HL-60 (cell line): ENCODE measurements at regions not wholly inside any gene's neighbourhood (a gene's known extent, or its start where the extent isn't known, plus 50 kb on each side); places are given as distances from the start of the nearest gene placed in this dataset.

Source experiments
- GABPA ChIP-seq: IDR thresholded peaks from 2 replicates; pipeline ENCODE4 v1.6.1; 2012; ENCODE audit warnings: low read depth
- POLR2AphosphoS5 ChIP-seq: IDR thresholded peaks from 2 replicates; pipeline ENCODE4 v1.6.1; 2012; ENCODE audit warnings: low read depth
- SPI1 ChIP-seq: IDR thresholded peaks from 2 replicates; pipeline ENCODE4 v1.6.1; 2012; ENCODE audit warnings: low read depth, mild to moderate bottlenecking, borderline replicate concordance
- TF ChIP-seq, protein P1 (sequence below): IDR thresholded peaks from one replicate; pipeline ENCODE4 v1.5.1; 2011; ENCODE audit warnings: low read length, control low read depth, inconsistent platforms; ENCODE audit not compliant: insufficient read depth
- TF ChIP-seq, protein P2 (sequence below): IDR thresholded peaks from 2 replicates; pipeline ENCODE4 v1.6.1; 2012; ENCODE audit warnings: low read depth; ENCODE audit not compliant: insufficient replicate concordance

DNA sequence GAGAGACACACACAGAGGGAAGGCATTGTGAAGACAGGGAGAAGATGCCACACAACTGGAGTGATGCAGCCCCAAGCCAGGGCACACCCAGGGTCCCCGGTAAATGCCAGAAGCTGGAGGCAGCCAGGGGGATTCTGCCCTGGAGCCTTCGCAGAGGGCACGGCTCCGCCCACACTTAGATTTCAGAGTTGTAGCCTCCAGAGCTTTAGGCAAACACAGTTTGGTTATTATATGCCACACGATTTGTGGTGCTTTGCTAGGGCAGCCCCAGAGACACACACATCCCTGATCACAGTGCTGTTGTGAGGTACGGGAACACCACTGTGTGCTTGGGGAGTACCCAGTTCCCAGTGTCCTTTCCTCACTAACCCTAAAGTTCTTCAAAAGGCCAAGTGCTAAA, 280.6 kb downstream of the SMOC2 start:
- TF ChIP-seq, protein P1, sequence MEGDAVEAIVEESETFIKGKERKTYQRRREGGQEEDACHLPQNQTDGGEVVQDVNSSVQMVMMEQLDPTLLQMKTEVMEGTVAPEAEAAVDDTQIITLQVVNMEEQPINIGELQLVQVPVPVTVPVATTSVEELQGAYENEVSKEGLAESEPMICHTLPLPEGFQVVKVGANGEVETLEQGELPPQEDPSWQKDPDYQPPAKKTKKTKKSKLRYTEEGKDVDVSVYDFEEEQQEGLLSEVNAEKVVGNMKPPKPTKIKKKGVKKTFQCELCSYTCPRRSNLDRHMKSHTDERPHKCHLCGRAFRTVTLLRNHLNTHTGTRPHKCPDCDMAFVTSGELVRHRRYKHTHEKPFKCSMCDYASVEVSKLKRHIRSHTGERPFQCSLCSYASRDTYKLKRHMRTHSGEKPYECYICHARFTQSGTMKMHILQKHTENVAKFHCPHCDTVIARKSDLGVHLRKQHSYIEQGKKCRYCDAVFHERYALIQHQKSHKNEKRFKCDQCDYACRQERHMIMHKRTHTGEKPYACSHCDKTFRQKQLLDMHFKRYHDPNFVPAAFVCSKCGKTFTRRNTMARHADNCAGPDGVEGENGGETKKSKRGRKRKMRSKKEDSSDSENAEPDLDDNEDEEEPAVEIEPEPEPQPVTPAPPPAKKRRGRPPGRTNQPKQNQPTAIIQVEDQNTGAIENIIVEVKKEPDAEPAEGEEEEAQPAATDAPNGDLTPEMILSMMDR: no peak
- TF ChIP-seq, protein P2, sequence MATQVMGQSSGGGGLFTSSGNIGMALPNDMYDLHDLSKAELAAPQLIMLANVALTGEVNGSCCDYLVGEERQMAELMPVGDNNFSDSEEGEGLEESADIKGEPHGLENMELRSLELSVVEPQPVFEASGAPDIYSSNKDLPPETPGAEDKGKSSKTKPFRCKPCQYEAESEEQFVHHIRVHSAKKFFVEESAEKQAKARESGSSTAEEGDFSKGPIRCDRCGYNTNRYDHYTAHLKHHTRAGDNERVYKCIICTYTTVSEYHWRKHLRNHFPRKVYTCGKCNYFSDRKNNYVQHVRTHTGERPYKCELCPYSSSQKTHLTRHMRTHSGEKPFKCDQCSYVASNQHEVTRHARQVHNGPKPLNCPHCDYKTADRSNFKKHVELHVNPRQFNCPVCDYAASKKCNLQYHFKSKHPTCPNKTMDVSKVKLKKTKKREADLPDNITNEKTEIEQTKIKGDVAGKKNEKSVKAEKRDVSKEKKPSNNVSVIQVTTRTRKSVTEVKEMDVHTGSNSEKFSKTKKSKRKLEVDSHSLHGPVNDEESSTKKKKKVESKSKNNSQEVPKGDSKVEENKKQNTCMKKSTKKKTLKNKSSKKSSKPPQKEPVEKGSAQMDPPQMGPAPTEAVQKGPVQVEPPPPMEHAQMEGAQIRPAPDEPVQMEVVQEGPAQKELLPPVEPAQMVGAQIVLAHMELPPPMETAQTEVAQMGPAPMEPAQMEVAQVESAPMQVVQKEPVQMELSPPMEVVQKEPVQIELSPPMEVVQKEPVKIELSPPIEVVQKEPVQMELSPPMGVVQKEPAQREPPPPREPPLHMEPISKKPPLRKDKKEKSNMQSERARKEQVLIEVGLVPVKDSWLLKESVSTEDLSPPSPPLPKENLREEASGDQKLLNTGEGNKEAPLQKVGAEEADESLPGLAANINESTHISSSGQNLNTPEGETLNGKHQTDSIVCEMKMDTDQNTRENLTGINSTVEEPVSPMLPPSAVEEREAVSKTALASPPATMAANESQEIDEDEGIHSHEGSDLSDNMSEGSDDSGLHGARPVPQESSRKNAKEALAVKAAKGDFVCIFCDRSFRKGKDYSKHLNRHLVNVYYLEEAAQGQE: no peak
- no peak for TF ChIP-seq GABPA
- TF ChIP-seq POLR2AphosphoS5: no peak
- TF ChIP-seq SPI1: no peak
